ENCODE measurements at regions not wholly inside any gene's neighbourhood (a gene's known extent, or its start where the extent isn't known, plus 50 kb on each side); places are given as distances from the start of the nearest gene placed in this dataset.
"Not testable (repeated sequence)": the region's sequence is repeated elsewhere in the genome, so short reads cannot be mapped to it uniquely, and the experiment has no call there.

DNA sequence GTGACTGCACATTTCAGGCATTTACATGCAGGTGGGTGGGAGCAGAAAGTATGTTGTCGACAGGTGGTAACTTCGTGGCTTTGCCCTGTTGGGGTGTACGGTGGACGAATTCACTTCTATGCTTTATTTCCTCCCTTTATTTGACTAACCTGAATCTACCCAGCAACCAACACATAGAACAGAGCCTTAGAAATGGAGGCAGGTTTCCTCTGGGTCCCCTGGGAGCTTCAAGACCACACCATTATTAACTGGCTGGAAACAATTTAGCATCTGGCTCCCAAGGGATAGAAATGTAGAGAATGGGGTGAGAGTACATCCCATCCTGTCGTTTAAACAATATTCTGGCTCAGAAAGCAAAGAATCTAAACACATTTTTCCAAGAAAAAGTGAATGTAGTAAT is 244.4 kb downstream of the DLEU7 start:
- no peak for DNase-seq (ENCODE audit: low read depth)

DNA sequence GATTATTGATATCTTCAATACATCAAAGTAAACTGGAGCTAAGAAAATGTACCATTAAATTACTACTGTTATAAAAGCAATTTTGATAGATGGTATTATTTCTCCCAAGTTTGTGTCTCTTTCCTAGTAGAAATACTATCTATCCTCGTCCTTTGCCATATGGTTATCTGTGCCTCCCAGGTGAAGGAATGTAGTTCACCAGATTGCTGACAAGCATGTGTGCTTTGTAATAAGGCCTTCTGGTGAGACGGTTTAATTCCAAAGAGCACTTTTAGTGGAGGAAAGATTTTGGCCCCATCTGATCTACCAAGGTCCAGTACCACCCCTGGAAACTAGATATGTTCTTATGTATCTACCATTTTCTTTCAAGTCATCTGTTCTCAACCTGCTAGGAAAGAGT is 243.6 kb downstream of the DLEU7 start:
- DNase-seq (ENCODE audit: low read depth) = no peak

DNA sequence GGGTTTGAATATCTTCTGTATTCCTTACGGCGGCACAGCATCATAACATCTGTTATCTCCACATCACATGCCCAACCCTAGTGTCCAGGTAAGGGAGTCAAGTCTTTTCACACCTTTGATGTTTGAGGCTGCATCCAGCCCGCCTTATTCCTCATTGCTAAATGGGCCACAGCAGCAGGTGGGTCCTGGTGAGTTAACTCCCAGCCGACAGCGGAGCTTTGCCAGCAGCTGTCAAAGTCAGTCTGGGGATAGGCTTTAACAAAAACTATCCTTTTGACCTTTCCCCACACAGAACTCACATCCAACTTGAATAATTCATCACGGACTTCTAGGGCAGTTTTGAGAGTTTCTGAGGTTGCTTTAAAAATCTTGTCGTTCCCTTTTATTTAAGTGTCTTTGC is 235.1 kb downstream of the DLEU7 start:
- no peak for DNase-seq (ENCODE audit: low read depth)

DNA sequence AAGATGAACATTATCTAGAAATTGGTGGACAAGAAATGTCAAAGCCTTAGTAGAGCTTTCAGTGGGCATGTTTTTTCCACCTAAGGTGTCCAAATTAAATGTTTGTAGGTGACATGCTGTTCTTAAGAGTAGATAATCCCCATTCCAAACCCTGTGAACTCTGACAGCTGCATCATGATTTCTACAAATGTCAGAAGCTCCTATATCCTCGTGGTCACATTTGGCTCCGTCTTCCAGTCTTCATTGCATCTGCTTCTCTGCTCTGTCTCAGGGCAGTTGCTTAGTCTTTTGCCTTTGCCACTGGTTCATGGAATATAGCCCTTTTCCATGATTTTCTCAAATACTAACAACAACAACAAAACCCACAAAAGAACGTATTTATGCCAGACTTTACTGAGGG is 234.5 kb downstream of the DLEU7 start:
- DNase-seq (ENCODE audit: low read depth) = no peak

DNA sequence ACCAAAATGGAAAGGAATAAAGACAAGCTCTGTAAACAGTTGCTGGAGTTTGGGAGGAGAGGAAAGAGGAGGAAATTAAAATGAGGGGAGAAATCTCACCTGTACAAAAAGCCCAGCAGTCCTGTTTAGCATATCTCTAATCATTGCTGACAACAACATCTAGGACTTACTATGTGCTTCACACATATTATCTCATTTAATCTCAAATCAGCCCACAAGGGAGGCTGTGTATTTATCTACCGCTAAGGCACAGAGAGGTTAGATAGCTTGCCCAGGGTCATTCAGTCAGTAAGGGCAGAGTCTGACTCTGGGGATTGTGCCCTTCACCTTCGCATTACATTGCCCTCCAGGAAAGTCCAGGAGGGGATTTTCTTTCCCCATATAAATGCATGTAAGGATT is 233.3 kb downstream of the DLEU7 start:
- DNase-seq (ENCODE audit: low read depth) = no peak

DNA sequence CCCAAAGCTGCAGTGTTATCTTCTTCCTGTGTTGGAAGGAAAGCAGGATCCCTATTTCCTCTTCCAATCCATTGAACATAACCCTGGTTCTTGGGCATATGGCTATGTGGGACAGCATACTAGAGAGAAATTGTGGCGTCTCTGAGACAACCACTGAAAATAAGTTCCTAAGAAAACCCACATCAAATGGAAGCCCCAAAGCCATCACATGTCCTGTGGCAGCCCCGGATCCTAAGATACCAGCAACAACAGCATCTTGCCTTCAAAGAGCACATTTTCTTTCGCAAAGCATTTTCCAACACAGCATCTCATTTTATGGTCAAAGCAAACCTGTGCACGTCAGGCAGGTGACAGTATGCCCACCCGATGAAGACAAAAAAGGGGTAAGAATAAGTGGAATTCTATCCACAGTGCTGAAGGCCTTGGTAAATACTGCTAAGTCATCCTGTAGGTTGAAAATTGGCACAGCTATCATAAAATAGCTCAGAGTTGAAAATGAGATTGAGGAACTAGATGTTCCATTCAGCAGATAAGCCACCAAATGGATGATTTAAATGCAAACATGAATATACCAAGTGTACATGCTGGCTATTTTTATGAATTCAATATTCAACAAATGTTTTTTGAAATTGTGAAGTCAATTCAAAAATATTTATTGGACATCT is 232.2 kb downstream of the DLEU7 start:
- no peak for DNase-seq (ENCODE audit: low read depth)

DNA sequence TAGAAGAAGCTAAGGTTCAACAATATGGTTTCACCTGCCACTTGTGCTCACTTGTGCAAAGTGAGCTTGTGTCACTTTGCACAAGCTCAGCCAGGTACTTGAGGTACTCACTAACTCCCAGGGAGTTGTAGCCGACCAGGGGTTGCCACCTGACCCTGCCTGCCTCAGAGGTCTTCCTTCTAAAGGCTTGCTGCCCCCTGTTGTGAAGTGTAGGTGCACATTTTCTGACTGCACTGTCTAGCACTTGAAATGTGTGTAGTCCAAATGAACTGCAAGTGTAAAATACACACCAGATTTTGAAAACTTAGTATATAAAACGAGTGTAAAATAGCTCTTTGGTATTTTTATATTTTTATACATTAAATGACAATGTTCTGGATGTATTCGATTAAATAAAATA is 230.8 kb downstream of the DLEU7 start:
- DNase-seq (ENCODE audit: low read depth) = no peak

DNA sequence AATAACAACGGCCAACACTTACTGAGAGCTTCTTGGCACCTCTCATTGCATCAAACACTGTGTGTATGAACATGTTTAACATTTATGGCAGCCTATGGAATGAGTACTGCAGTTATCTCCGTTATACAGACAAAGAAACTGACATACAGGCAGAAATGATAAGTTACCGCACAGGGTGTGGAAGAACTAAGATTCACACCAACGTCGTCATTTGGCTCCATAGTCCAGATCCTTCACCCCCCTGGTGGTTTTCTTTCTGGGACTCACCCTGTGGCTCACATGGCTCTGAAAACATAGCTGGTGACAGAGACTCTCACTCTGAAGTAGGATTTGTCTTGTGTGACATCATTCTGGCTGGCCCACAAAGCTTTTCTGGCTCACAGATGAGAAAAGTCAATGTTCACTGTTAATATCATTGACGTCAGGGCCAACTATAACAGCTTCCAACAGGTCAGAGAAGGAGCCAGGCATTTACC is 230.1 kb downstream of the DLEU7 start:
- peak; percentile 12 for DNase-seq (ENCODE audit: low read depth)

DNA sequence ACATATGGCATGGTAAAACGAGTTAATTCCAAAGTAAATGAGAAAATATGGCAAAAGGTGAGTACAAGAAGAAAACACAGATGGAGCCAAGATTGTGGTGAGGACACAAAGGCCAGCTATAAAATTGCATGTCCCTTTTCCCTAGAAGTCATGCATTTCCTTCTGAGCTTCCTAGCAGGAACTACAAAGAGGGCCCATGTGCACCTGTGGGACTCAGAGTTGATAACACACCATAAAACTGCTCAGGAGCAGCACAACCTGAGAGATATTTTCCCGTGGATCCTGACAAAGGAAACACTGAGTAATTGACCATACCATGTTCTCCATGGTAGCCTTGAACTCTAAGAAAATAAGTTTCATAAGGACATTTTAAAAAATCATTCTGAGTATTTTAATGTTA is 228.3 kb downstream of the DLEU7 start:
- no peak for DNase-seq (ENCODE audit: low read depth)

DNA sequence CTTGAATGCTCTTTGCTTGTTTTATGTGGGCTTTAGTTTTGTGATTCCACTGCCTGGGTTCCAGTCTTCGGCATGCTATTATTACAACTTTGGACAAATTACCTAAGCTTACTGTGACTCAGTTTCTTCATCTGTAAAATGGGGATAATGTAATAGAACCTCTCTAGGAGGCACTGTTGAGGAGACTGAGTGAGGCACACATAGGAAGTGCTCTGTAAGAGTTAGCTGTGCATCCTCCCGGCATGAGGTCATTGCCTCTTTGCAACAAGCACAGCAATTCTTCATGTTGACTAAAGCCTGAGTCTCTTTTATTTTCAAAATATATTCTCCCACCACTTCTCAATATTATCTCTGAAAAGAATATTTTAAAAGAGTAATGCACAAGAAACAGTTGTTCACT is 227.4 kb downstream of the DLEU7 start:
- peak; percentile 33 for DNase-seq (ENCODE audit: low read depth)

DNA sequence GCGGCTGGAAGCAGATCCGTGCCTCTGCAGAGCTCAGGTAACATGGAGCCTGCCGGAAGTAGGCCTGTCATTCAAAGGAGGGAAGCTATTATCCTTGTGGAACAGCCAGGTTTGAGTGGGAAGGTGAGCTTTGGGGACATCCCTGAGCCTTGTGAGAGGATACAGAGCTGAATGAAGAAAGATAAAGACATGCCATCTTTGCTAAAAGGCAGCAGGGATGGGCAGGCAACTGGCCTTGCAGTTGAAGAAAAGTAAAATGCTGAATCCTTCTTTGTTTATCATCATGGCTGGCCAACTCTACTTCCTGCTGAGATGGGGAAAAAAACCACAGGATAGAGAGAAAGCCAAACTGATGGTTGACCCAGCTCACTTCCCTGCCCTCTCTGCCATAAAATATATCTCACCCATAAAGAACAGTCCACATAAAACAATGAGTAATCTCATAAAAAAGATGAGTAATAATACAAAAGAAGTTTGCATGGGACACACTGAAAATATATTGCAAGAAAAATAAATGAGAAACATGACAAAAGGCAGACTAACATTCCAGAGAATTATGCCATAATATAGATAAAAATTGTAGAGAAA is 226.3 kb downstream of the DLEU7 start:
- DNase-seq (ENCODE audit: low read depth) = peak; percentile 91

DNA sequence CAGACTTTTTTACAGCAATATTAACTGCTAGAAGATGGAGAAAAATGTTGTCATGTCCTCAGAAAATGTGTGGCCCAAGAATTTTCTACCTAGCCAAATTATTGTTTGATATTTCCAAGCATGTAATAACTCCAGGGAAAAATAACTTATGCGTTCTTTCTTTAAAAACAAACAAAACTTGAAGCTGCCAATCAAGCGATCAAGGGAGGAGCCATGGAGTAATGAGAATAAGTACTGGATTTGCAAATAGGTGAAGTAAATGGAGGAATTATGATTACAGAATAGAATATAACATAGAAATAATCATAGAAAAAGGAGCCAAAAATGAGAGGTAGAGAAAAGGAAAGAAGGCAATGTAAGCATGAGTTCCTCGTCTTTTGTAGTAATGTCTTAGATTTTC is 225.3 kb downstream of the DLEU7 start:
- DNase-seq (ENCODE audit: low read depth) = no peak

DNA sequence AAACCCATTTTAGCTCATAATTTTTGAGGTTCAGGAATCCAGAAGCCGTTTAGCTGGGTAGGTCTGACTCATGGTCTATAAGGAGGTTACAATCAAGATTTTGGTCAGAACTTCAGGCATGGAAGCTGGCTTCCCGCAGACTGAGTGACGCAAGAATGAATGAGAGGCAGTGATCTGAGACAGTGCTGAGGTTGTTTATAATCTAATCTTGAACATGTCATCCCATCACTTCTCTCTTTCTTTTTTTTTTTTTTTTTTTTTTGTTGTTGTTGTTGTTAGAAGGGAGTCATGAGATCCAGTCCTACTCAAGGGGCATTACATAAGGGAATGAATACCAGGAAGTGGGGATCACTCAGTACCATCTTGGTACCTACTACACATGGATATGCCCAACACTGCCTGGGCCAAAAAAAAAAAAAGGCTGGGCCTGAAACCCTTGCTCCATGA is 217.4 kb downstream of the DLEU7 start:
- DNase-seq (ENCODE audit: low read depth) = peak; percentile 87

DNA sequence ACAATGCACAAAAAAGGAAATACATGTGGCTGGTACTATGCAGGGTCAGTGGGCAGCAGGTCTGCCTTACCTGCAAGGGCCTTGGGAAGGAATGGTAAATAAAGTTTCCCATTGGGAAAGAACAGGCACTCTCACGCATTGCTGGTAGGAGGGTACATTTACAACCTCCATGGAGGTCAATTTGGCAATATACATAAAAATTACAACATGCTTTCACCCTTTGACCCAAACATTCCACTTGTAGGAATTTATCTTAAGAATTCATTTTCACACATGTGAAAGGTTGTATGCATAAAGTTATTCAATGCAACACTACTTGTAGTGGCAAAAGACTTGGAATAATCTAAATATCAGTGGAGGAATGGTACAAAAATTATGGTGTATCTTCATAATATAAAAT is 216.4 kb downstream of the DLEU7 start:
- no peak for DNase-seq (ENCODE audit: low read depth)

DNA sequence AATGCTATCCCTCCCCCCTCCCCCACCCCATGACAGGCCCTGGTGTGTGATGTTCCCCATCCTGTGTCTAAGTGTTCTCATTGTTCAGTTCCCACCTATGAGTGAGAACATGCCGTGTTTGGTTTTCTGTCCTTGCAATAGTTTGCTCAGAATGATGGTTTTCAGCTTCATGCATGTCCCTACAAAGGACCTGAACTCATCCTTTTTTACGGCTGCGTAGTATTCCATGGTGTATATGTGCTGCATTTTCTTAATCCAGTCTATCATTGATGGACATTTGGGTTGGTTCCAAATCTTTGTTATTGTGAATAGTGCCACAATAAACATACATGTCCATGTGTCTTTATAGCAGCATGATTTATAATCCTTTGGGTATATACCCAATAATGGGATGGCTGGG is 215.0 kb downstream of the DLEU7 start:
- DNase-seq (ENCODE audit: low read depth) = not testable (repeated sequence)

DNA sequence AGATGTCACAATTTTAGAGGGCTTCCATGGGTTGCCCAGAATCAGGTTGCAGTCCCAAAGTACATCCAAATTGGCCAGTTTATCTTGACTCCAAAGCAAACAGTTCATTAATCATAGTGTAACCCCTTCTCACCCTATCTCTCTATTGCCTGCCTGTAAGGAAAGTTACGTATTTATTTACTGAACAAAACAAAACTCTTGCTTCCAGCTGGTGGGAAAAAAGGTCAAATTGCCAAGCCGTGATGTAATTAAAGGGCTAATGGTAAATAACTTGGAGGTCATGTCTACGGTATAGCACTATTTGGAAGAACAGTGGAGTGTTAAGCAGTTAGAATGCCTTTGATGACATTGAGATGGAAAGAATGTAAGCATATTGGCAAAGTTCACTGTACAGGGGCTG is 214.0 kb downstream of the DLEU7 start:
- DNase-seq (ENCODE audit: low read depth) = no peak

DNA sequence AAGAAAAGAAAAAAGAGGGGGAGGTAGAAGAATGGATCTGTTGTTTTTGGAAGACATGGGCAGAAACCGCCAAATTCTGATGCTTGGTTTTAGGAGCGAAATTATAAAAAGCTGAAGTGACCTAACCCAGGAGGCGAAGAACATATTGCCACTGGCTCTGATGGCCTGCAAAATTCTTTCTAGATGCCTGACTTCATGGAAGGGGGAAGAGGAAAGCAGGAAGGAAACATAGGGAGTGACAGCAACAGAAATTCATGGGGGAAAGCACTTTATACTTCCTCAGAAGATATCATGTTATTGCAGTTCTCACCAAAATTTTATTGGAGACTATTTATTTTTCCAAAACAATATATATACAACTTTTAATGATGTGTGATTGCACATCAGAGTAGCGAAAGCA is 213.5 kb downstream of the DLEU7 start:
- DNase-seq (ENCODE audit: low read depth) = no peak

DNA sequence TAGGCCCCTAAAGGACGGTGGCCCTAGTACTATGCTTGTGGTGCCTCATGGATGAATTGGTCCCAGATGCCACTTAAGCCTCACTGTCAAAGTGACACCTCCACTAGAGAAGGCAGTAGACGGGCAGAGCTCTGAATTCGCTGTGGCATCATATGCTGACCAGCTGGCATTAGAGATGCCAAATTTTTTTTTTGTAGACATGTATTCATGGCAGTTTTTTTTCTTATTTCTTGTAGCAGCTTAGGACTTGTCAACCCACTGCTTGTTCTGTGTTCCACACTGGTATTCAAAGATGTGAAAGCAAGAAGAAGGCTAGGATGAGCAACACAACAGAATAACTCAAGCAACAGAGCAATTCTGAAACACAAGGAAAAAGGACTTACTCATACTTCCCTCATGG is 212.5 kb downstream of the DLEU7 start:
- no peak for DNase-seq (ENCODE audit: low read depth)

DNA sequence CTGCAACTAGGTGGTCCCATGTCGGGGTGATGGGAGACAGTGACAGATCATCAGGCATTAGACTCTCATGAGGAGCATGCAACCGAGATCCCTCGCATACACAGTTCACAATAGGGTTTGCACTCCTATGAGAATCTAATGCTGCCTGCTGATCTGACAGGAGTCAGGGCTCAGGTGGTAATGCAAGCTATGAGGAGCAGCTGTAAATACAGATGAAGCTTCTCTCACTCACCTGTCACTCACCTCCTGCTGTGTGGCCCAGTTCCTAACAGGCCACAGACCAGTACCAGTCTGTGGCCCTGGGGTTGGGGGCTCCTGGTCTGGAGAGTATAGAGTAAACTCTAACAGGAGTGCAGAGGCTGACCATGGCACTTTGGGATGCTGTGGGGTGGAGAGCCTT is 209.2 kb downstream of the DLEU7 start:
- DNase-seq (ENCODE audit: low read depth) = no peak

DNA sequence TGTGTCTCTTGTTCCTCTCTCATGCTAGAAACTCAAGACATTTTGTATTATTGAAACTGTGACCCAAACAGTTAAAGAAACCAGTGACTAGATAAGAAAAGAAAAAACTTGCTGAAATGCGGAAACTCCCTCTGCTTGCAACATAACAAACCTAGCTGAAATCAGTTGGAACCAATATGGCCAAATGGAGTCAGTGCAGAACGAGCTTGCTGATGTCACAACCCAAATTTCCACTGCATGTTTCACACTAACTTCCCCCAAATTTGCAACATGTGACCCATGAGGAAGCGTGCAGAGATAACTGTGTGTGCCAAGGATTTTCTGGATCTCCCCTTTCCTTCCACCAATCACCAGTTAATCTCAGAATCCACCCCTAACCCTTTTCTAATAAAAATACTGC is 208.0 kb downstream of the DLEU7 start:
- DNase-seq (ENCODE audit: low read depth) = no peak

DNA sequence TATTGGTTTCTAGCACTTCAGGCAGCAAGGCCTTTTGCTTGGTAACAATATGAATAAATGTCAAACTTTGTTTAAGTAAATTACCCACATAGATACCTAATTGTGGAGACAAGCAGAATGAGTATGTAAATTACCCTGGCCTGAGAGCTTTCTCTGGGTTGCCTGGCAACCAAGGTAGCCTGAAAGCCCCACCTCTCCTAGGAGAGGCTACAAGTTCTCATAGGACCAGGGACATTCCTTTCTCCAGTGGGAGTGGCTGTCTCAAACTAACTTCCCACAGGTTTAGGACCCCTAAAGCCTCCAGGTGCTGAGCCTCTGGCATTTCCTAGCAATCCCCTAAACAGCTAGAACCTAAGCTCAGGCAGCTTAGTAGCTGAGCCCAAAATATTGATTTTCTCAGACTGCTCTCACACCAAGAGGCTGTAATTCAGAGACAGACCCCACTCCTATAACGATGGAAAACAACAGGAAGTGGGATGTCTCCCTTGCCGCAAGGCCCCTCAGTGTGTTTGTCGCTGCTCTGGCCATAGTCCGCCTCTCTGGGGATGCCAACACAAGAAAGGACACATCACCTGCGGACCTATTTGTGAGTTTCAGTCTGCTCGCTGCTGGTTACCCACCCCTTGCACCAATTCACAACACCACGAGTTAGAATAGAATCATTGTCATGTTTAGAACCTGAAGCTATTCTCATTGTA is 207.3 kb downstream of the DLEU7 start:
- no peak for DNase-seq (ENCODE audit: low read depth)

DNA sequence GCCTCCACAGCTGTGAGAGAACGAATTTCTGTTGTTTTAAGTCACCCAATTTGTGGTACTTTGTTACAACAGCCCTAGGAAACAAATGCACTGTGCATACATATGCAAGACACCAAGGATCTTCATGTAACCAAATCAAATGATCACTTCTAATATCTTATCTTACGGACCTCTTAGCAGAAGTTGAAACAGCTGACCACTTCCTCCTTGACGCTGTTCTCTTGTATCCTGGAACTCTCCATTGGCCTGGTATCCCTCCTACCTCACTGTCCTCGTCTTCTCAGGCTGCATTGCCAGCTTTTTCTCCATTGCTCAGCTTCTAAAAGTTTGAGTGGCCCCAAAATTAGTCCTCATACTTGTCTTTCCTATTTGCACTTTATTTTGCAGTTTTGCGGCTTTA is 200.4 kb downstream of the DLEU7 start:
- DNase-seq (ENCODE audit: low read depth) = no peak

DNA sequence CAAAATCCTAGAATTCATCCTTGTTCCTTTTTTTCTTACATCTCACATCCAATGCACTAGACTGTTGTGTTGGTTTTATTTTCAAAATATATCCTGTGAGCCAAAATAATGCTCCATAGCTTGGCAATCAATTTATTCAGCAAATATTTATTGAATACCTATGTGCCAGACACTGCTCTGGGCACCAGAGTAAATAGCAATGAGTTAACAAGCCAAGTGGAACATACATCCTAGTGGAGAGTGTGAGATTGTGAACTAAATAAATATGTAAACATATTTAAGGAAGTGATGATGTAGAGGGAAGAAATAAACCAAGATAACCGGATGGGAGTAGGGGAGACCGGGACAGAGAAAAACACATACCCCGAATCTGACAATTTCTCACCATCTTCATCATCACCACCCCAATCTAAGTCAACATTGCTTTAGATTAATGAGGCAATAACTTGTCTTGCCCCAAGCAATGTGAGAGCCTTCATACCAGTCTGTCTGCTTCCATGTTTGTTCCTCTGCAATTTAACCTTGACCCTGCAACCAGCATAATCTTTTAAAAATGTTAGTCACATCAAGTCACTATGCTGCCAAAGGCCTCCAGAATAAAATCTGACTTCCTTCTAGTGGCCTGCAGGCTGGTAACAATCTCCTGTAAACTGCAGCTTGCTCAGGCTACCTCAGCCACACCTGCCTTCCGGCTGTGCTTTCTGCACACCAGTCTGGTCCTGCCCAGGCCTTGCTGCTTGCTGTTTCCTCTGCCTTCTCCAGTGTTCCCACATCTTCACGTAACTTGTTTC is 199.2 kb downstream of the DLEU7 start:
- no peak for DNase-seq (ENCODE audit: low read depth)
